Choroid plexus epithelial cell (primary cell): ENCODE measurements at regions not wholly inside any gene's neighbourhood (a gene's known extent, or its start where the extent isn't known, plus 50 kb on each side); places are given as distances from the start of the nearest gene placed in this dataset.

Source experiments
- DNase-seq: peaks from one replicate; pipeline ENCODE4 v3.0.0-alpha.2; 2010; ENCODE audit warnings: low read depth
- H3K4me3 ChIP-seq: 2 replicates; pipeline ENCODE4 v1.5.1; 2011; ENCODE audit warnings: low read depth, mild to moderate bottlenecking, control low read depth, low read length, moderate library complexity
- CTCF ChIP-seq: conservative IDR thresholded peaks from 2 replicates; pipeline ENCODE4 v1.5.1; 2011; ENCODE audit warnings: low read depth, mild to moderate bottlenecking, control low read depth, inconsistent platforms, low read length, moderate library complexity

GRCh38 chr13:73708393-73708985 lies 425.7 kb downstream of the KLF12 start:
- TF ChIP-seq CTCF = peak; percentile 89
- DNase-seq = peak; percentile 87

GRCh38 chr13:73704587-73704986 lies 429.6 kb downstream of the KLF12 start:
- no peak for DNase-seq
- TF ChIP-seq CTCF = no peak
- H3K4me3 ChIP-seq = no peak overlapping the region

More at GRCh38 chr13:73708393-73708985, 425.7 kb downstream of the KLF12 start:
- H3K4me3 ChIP-seq = no peak overlapping the region

- no peak for DNase-seq
- no peak overlapping the region for H3K4me3 ChIP-seq
- TF ChIP-seq CTCF = no peak
Observed at GRCh38 chr13:73703606-73704005, 430.6 kb downstream of the KLF12 start.

GRCh38 chr13:73702419-73703071 lies 431.7 kb downstream of the KLF12 start:
- peak; percentile 13 for DNase-seq
- no peak for TF ChIP-seq CTCF
- H3K4me3 ChIP-seq = no peak overlapping the region

GRCh38 chr13:73701160-73701559 lies 433.0 kb downstream of the KLF12 start:
- H3K4me3 ChIP-seq = no peak overlapping the region
- TF ChIP-seq CTCF = no peak
- DNase-seq = no peak

GRCh38 chr13:73698859-73699258 lies 435.3 kb downstream of the KLF12 start:
- no peak for TF ChIP-seq CTCF
- H3K4me3 ChIP-seq = no peak overlapping the region
- DNase-seq = peak; percentile 37

GRCh38 chr13:73697166-73697565 lies 437.0 kb downstream of the KLF12 start:
- DNase-seq = no peak
- no peak overlapping the region for H3K4me3 ChIP-seq
- TF ChIP-seq CTCF = no peak
